Smooth muscle cell (in vitro differentiated cells): ENCODE measurements at regions not wholly inside any gene's neighbourhood (a gene's known extent, or its start where the extent isn't known, plus 50 kb on each side); places are given as distances from the start of the nearest gene placed in this dataset.

Experiments
- DNase-seq: peaks from one replicate; lab custom pipeline; 2025; ENCODE audit not compliant: unreplicated experiment; lab: John Stamatoyannopoulos, UW
- H2AFZ ChIP-seq: fragments of 200-600 bp; sonication (generic); 2 replicates; pipeline ENCODE4 v1.6.0; 2016; ENCODE audit warnings: antibody characterized with exemption, low read depth, mild to moderate bottlenecking
- H3F3A ChIP-seq: fragments of 200-600 bp; sonication (generic); 2 replicates; pipeline ENCODE4 v1.6.0; 2017; ENCODE audit warnings: antibody characterized with exemption, low read depth
- H3K27ac ChIP-seq: fragments of 200-600 bp; sonication (generic); 2 replicates; pipeline ENCODE4 v1.5.1; 2016; ENCODE audit warnings: low read depth, mild to moderate bottlenecking
- H3K27me3 ChIP-seq: fragments of 200-600 bp; sonication (generic); 2 replicates; pipeline ENCODE4 v1.6.1; 2016; ENCODE audit warnings: low read depth, mild to moderate bottlenecking
- H3K36me3 ChIP-seq: fragments of 200-600 bp; sonication (generic); 2 replicates; pipeline ENCODE4 v1.5.1; 2016; ENCODE audit warnings: low read depth
- H3K4me1 ChIP-seq: fragments of 200-600 bp; sonication (generic); 2 replicates; pipeline ENCODE4 v1.5.1; 2016; ENCODE audit warnings: low read depth
- H3K4me2 ChIP-seq: fragments of 200-600 bp; sonication (generic); 2 replicates; pipeline ENCODE4 v1.6.0; 2016; ENCODE audit warnings: mild to moderate bottlenecking
- H3K4me3 ChIP-seq: fragments of 200-600 bp; sonication (generic); 2 replicates; pipeline ENCODE4 v1.5.1; 2016; ENCODE audit warnings: mild to moderate bottlenecking
- H3K79me2 ChIP-seq: fragments of 200-600 bp; sonication (generic); 2 replicates; pipeline ENCODE4 v1.6.0; 2016; ENCODE audit warnings: low read depth, mild to moderate bottlenecking
- H3K9ac ChIP-seq: fragments of 200-600 bp; sonication (generic); 2 replicates; pipeline ENCODE4 v1.6.0; 2016; ENCODE audit warnings: low read depth
- H3K9me3 ChIP-seq: fragments of 200-600 bp; sonication (generic); replicated peaks from 2 replicates; pipeline ENCODE4 v1.5.1; 2016; ENCODE audit warnings: low read depth
- H4K20me1 ChIP-seq: fragments of 200-600 bp; sonication (generic); 2 replicates; pipeline ENCODE4 v1.6.0; 2016; ENCODE audit warnings: low read depth
- CTCF ChIP-seq: fragments of 200-600 bp; sonication (generic); IDR thresholded peaks from 2 replicates; pipeline ENCODE4 v1.5.1; 2017; ENCODE audit warnings: borderline replicate concordance, mild to moderate bottlenecking, antibody characterized with exemption; ENCODE audit not compliant: insufficient read depth, poor library complexity, severe bottlenecking
- whole genome bisulfite sequencing: methylation state at CpG from one replicate; pipeline ENCODE4 v1.1.7; 2016; ENCODE audit warnings: low lambda C conversion rate; 5-methylcytosine and 5-hydroxymethylcytosine counted together

- no peak overlapping the region for H3K27ac ChIP-seq
- H3K4me1 ChIP-seq, result peaks cover 5% of the 10 kb centered on the region
- no peaks in the 10 kb centered on the region for H3F3A ChIP-seq
- H3K9ac ChIP-seq, result no peak overlapping the region
- no peaks in the 10 kb centered on the region for H3K36me3 ChIP-seq
- H3K79me2 ChIP-seq, result no peaks in the 10 kb centered on the region
- DNase-seq, result no peak
- no peak overlapping the region for H2AFZ ChIP-seq
- no peaks in the 10 kb centered on the region for H3K9me3 ChIP-seq
- no peak overlapping the region for H3K4me2 ChIP-seq
- no peak for TF ChIP-seq CTCF
- no peaks in the 10 kb centered on the region for H4K20me1 ChIP-seq
- WGBS, result 87% methylated on average over 5 of the region's 5 CpGs
- no peaks in the 10 kb centered on the region for H3K27me3 ChIP-seq
- no peak overlapping the region for H3K4me3 ChIP-seq
Measured at GRCh38 chr1:5368201-5368600, 624.0 kb downstream of the NPHP4 start.

- peaks cover 5% of the 10 kb centered on the region for H3K4me1 ChIP-seq
- no peak overlapping the region for H3K4me2 ChIP-seq
- no peaks in the 10 kb centered on the region for H4K20me1 ChIP-seq
- TF ChIP-seq CTCF, result no peak
- no peaks in the 10 kb centered on the region for H3K9me3 ChIP-seq
- DNase-seq, result no peak
- H2AFZ ChIP-seq, result no peak overlapping the region
- WGBS, result 95% methylated on average over 6 of the region's 6 CpGs
- H3K36me3 ChIP-seq, result no peaks in the 10 kb centered on the region
- H3K4me3 ChIP-seq, result no peak overlapping the region
- no peak overlapping the region for H3K27ac ChIP-seq
- no peaks in the 10 kb centered on the region for H3K79me2 ChIP-seq
- no peaks in the 10 kb centered on the region for H3K27me3 ChIP-seq
- no peak overlapping the region for H3K9ac ChIP-seq
- H3F3A ChIP-seq, result no peaks in the 10 kb centered on the region
Measured at GRCh38 chr1:5367306-5367705, 624.9 kb downstream of the NPHP4 start.

GRCh38 chr1:5365751-5366150 lies 626.5 kb downstream of the NPHP4 start:
- 79% methylated on average over 5 of the region's 5 CpGs for WGBS

More at GRCh38 chr1:5365751-5366150, 626.5 kb downstream of the NPHP4 start:
- Histone ChIP-seq H2AFZ (no peak overlapping the region), H3K9ac (no peak overlapping the region), H3K4me1 (peaks cover 5% of the 10 kb centered on the region), H3K36me3 (no peaks in the 10 kb centered on the region), H3K4me2 (no peak overlapping the region), H3K9me3 (no peaks in the 10 kb centered on the region), H3K79me2 (no peaks in the 10 kb centered on the region), H4K20me1 (no peaks in the 10 kb centered on the region), H3K27me3 (no peaks in the 10 kb centered on the region), H3K4me3 (no peak overlapping the region), H3F3A (no peaks in the 10 kb centered on the region), H3K27ac (no peak overlapping the region)
- DNase-seq, result no peak
- TF ChIP-seq CTCF, result no peak
